Stimulated activated CD4-positive, alpha-beta T cell treated with anti-CD3 and anti-CD28 coated beads, TNF-alpha, amount 100 ng/mL, for 48 hours (primary cell): ENCODE measurements at regions not wholly inside any gene's neighbourhood (a gene's known extent, or its start where the extent isn't known, plus 50 kb on each side); places are given as distances from the start of the nearest gene placed in this dataset.

Experiments
- DNase-seq, 3 donors: peaks; one replicate each; pipeline ENCODE4 v3.0.0-alpha.2; 2020; ENCODE audit warnings: low read depth in 3 of 3

DNA sequence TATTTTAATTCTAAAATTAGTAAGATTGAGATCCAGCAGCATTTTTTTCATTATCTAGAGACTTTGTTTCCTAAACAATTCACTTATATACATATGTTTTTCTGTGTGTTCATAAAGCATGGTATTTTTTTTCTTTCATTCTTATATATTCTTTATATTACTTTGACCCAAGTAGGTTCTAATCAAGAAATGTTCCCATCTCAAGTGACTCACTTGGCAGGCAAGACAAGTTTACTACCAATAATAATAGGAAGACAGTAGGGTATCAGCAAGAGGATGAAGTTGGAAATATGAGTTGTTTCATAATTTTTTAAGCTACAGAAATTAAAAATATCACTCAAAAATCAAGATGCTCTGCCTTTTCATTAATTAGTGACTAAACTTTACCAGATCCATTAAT lies 613.4 kb upstream of the ATP2B1 start:
- no peak for DNase-seq

DNA sequence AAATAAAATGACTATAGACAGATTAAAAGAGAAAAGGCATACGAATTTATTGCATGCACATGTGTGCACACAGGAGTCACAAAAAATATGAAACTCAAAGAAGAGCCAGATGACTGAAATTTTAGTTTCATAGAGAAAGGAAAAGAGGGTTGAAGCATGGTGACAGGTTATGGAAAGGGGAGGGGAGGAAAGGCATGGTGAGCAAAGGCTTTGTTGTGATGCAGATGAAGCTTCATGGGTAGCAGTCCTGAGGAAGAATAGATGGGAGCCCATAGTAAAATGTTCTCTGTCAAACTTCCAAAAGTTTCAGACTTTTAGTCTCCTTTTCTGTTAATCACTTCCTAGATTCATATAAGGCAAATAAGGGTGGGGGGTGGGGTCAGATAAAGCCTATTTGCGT lies 612.7 kb upstream of the ATP2B1 start:
- DNase-seq: no peak

DNA sequence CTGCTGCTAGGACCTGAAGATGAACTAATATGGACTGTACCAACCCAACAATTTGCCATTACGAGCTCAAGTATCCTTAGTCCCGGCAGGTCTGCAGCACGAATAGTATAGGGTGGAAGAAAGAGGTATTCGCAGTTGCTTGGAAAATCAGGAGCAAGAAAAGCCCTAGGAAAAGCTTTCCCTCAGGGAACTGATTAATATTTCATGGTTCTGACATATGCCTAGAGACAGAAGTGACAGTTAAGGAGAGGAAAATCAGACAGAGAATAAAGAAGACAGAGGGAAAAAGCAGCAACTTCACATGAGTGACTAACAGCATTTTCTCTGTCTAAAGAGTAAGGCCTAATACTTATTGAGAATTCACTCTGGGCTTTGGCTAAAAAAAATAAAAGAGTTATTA lies 602.9 kb upstream of the ATP2B1 start:
- DNase-seq: no peak

DNA sequence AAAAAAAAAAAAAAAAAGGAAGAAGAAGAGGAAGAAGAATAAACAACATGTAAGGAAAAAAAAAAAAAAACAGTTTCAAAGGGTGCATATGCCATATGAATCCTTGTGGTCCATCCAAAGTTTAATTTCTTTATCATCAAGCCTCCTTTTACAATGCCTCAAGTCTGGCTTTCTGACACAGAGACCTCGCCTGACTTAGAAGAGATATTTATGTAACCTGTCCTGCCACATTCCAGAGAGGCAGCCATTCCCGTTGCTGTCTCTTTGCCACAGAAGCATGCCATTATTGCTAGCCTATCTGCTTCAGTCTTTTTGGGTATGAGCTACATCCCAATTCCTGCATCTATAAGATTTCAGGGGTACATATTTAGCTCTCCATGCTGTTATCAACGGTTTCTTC lies 596.7 kb upstream of the ATP2B1 start:
- DNase-seq: no peak

DNA sequence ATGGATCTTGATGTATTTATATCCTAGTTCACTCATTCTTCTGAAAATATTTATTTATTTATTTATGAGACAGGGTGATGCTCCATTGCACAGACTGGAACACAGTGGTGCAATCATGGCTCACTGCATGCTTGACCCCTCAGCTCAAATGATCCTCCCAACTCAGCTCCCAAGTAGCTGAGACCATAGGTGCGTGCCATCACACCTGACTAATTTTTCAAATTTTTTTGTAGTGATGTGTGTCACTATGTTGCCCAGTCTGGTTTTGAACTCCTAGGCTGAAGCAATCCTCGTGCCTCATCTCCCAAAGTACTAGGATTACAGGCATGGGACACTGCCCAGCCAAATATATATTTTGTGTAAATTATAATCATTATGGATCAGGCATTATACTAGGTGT lies 595.6 kb upstream of the ATP2B1 start:
- DNase-seq: no peak

DNA sequence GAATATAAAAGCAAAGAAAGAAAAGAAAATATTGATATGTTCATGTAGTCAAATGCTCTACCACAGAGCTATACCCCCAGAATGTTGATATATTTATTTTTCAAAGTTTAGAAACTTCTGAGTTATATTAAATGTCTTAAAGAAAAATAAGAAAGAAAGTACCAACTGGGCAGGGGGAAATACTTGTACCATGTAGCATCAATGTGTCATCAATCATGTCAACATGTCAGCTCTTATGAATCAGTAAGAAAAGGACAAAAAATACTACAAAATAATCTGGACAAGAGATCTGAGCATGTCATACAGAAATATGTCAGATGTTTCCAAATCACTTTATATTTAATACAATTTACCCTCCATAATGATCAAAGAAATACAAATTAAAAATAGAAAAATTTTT lies 595.1 kb upstream of the ATP2B1 start:
- DNase-seq: no peak

DNA sequence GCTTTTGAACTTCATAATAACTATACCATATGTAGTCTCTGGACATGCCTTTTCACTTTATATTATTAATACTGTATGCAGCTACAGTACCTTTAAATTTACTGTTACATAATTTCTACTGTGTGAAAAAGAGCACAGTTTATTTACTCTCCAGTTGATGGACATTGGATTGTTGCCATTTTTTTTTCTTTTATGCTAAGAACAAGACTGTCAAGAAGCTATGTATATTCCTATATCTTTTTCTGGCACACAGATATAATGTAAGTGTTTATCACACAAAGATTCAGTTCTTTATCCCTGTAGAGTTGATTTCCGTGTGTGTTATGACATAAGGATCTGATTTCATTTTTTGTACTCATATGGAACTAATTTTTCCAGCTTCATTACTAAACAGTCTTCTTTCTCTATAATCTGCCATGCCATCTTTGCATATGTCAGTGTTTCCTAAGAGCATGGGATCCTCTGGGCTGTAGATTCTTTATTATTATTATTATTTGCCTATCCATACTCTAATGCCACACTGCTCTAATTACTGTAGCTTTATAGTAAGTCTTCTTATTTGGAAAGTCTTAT lies 593.0 kb upstream of the ATP2B1 start:
- DNase-seq: no peak

DNA sequence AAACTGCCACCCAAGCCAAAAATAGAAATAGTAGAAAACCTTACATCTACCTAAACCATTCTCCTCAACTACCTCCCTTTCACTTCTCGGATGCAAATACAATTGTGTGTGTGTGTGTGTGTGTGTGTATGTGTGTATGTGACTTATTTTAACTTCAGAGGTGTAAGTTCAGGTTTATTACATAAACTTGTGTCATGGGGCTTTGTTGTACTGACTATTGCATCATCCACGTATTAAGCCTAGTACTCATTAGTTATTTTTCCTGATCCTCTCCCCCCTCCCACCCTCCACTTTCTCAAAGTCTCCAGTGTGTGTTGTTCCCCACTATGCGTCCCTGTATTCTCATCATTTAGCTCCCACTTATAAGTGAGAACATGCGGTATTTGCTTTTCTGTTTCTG lies 592.5 kb upstream of the ATP2B1 start:
- DNase-seq: no peak

DNA sequence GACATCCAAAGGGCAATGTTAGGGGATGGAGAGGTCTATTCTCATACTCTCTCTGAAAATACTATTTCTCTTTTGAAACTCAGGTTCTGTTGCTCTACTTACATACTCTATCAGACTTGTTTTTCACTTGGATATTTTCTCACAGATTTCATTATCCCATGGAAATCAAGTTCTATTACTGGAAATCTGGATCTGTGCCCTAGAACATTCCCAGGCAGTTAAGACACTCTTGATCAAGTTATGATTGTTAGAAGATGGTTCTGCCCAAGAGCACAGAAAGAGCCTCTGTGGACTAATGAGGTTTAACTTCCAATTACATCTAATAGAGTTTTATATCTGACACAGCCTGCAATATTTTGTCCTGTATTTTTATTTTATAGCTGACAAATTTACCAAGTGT lies 591.0 kb upstream of the ATP2B1 start:
- DNase-seq: no peak

DNA sequence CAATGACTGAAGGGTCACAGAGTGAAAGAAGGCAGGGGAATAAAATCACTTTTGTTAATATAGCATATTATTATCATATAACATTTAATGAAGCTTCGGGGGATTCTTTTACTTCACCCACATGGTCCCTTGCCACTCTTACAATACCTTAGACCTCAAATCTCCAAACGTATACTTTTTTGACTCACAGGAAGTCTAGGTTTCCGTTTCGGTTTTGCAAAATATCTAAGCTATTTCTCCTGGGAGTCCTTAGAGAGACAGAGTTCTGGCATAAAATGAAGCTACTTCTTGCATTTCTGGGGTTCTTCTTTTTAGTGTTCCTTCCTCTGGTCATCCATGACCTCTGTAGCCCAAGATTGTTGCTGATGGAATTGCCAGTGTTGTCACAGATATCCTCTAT lies 590.5 kb upstream of the ATP2B1 start:
- no peak for DNase-seq

DNA sequence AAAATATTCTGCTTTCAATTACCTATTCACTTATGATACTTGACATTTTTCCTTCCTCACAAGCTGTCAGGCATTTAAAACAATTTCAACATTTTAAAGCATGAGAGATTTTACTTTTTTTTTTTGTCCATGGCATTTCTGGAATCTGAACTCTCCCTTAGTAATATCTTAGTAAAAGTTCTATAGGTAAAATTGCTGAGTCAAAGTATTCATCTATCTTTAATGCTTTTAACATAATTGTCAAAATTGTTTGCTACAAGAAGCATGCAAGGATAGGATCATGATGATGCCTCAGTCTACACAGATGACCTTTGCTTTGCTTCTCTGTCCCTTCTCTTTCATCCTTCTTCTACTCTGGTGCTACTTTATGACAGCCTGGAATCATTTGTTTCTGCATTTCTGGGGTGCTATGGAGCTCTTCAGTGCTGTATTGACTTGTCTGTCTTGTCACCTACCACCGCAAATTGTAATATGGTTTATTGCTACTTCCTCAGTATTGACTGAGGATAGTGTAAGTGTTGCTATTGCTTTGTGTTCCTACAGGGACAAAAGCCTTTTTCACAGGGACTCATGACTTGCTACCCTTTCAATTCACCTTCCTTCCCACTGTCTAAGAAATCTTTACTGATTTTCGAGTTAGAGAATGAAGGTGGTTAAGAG lies 589.8 kb upstream of the ATP2B1 start:
- no peak for DNase-seq

DNA sequence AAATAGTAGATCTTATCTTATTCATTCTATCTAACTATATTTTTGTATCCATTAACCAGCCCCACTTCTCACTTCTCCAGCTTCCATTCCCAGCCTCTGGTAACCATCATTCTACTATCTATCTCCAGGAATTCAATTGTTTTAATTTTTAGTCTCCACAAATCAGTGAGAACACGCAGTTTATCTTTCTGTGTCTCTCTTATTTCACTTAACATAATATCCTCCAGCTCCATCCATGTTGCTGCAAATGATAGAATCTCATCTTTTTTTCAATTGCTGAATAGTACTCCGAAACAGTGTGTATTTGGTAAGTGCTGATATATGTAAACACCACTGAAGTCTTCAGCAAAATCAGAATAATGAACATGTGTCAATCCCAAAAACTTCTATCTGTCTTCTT lies 587.2 kb upstream of the ATP2B1 start:
- no peak for DNase-seq

DNA sequence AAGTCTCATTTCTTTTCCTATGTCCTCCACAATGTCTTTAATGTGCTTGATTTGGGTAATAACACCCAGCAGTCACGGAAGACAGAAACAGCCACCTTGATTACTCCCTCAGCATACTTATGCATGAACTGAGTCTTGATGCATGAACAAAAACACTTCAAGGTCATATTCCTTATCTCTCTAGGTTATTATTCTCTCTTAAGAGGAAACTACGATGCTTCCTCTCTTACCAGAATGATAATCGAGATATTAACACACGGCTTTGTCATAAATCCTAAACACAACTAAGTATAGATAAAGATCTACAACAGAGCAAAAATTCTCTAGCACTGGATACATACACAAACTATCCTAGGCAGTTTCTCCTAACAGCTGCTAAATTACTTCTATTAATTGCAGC lies 583.5 kb upstream of the ATP2B1 start:
- DNase-seq: no peak

DNA sequence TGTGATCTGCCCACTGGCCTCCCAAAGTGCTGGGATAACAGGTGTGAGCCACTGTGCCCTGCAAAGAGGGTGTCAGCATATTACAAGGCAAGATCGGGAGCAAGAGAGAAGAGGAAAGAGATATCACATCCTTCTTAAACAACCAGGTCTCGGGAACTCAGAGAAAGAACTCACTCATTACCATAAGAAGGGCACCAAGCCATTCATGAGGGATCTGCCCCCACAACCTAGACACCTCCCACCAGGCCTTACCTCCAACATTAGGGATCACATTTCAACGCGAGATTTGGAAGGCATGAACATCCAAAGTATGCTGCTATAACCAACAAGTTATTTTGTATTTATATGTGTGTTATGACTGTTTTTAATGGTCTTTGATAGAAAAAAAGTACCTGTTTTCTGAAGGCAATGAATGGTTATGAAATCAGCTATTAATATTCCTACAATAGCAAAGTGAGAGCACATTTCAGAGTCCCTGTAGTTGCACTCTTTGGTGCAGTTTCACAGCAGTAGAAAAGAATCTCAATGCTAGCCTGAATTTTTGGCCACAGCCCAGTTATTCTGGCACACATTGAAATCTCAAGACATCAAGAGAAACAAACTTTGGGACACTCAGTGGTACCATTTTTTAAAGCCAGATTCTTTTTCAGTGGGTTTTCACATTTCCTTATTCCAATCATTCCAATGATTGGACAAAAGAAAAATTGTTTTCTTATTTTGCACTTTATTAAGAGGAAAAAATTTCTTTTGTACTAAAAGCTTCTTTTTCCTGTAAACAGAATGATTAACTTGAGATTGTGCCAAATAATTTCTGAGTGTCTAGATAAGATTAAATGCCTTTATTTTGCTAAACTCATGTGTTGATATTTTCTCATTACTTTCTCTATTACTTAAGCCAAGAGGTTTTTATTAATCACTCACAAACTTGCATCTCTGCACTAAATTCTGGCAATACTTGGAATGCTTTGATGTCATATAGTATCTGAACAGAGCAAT lies 582.6 kb upstream of the ATP2B1 start:
- DNase-seq: no peak

DNA sequence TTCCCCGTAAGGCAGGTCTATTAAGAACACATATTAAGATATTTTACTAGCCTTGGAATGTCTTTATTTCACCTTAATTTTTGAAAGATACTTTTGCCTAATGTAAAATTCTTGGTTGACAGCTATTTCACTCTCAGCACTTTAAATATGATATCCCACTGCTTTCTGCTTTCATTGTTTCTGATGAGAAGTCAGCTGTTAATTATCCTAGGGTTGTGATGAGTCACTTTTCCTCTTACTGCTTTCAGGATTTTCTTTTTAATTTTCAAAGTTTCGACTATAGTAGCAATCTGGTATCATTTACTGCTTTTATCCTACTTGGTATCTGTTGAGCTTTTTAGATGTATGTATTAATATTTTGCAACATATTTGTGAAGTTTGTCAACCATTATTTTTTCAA lies 578.9 kb upstream of the ATP2B1 start:
- DNase-seq: no peak

DNA sequence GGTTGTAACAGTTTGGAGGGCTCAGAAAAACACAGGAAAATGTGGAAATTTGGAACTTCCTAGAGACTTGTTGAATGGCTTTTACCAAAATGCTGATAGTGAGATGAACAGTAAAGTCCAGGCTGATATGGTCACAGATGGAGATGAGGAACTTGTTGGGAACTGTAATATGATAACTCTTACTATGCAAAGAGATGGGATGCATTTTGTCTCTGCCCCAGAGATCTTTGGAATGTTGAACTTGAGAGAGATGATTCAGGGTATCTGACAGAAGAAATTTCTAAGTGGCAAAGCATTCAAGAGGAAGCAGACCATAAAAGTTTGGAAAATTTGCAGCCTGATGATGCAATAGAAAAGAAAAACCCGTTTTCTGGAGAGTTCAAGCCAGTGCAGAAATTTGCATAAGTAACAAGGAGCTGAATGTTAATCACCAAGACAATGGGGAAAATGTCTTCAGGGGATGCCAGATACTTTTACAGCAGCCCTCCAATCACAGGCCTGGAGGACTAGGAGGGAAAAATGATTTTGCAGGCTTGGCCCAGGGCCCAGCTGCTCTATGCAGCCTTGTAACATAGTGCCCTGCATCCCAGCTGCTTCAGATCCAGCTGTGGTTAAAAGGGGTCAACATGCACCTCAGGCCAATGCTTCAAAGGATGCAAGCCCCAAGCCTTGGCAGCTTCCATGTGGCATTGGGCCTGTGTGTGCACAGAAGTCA lies 572.7 kb upstream of the ATP2B1 start:
- DNase-seq: no peak

DNA sequence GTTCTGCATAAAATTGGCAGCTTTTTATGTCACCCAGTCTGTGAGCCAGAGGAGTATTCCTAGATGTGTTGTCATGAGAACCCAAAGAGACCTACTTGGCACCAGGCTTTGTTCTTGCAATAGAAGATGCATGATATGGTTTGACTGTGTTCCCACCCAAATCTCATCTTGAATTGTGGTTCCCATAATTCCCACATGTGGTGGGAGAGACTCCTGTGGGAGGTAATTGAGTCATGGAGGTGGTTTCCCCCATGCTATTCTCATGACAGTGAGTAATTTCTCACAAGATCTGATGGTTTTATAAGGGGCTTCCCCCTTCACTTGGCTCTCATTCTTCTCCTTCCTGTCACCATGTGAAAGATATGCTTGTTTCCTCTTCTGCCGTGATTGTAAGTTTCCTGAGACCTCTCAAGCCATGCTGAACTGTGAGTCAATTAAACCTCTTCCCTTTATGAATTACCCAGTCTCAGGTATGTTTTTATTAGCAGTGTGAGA lies 572.0 kb upstream of the ATP2B1 start:
- peak in 2 of 3 donors; percentile 6 to 8 for DNase-seq

DNA sequence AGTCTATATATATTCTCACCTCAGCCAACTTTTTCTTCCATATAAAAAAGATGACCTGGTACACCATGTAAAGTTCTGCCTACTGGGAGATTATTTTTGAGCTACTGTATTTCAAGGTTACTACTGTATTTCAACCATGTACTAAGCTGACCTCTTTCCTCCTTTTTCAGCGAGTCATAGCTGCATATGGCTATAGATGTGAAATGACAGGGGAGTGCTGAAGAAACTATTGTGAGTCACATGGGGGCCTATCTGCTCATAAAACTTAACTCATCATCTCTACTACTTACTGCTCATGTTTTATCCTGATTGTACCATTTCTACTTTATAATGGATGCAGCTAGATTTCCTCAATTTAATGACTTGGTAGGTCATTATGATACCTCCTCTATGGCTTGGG lies 571.4 kb upstream of the ATP2B1 start:
- no peak for DNase-seq

DNA sequence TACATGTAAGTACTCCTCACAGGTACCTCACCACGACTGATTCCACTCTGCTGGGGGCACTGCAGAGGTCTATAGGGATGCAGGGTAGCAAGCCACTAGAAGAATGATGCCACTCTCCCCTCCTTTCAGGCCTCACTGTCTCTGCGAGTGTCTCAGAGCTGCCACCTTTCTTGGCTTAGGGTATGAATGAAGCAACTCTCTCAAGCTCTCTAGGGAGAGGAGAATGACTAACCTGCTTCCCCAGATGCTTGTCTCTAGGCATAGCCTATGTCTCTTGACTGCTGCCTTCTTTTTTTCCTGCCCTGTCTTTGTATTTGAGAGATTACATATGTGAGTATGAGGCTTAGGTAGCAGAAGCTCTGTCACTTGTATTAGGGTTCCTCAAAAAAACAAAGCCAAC lies 566.5 kb upstream of the ATP2B1 start:
- DNase-seq: no peak

DNA sequence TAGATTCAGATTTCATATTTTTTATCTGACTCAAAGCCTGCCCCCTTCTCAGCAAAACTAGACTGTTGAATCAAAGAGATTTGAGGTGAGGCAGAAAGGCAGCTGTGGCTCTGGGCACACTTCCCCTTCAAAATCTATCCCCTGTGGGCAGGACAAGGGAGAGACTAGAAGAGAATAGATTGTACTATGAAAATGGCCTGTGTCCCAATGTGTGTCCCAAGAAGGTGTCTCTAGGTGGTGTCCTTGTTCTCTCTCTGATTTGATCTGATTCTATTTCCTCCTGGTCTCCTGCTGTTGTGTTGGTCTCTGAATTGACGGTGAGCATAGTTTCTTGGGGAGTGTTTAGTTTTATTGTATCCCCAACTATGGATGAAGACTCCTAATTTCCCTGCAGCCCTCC lies 565.8 kb upstream of the ATP2B1 start:
- no peak for DNase-seq

DNA sequence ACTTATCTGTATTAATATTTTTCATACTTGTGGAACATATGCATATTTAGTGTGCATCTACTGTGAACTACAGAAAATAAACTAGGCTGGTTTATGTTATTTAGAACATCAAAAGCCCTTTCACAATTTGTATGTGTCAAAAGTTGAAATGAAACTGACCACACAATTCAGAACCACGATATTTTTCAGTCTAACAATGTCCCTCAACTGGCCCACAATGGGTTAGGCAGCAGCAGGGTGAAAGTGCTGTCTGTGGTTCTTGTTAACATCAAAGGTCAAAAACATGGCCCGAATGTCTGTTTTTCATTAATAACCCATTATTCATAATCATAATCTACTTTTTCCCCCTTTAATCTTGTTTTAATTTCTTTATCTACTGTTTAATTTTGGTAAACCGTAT lies 559.9 kb upstream of the ATP2B1 start:
- no peak for DNase-seq

DNA sequence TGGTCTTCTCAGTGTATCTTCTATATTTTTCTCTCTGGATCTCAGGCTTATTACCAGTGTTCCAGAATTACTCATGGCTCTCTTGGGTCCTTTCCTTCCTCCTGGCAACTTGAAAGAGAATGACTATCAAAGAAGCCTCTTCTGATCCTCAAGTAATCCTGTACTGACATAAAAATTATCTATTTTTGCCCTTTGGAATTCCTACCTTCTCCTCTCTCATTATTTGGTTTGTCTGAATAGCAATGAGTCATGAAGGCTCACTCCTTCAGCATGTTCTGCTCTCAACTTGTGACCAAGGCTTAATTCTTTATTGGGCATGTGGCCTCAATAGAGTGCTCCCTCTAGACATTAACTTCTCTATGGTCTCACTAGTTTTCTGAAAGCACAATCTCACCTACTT lies 553.6 kb upstream of the ATP2B1 start:
- no peak for DNase-seq
